ENCODE measurements at regions not wholly inside any gene's neighbourhood (a gene's known extent, or its start where the extent isn't known, plus 50 kb on each side); places are given as distances from the start of the nearest gene placed in this dataset.
A peak's percentile ranks its signal among the peaks of the same experiment; 100 is the strongest.

- TF ChIP-seq, protein P1, sequence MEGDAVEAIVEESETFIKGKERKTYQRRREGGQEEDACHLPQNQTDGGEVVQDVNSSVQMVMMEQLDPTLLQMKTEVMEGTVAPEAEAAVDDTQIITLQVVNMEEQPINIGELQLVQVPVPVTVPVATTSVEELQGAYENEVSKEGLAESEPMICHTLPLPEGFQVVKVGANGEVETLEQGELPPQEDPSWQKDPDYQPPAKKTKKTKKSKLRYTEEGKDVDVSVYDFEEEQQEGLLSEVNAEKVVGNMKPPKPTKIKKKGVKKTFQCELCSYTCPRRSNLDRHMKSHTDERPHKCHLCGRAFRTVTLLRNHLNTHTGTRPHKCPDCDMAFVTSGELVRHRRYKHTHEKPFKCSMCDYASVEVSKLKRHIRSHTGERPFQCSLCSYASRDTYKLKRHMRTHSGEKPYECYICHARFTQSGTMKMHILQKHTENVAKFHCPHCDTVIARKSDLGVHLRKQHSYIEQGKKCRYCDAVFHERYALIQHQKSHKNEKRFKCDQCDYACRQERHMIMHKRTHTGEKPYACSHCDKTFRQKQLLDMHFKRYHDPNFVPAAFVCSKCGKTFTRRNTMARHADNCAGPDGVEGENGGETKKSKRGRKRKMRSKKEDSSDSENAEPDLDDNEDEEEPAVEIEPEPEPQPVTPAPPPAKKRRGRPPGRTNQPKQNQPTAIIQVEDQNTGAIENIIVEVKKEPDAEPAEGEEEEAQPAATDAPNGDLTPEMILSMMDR (IDR thresholded peaks at IDR 0.05; ENCODE audit: low read depth, low read length) = peak; percentile 14
- TF ChIP-seq POLR2A (IDR thresholded peaks at IDR 0.05; ENCODE audit: extremely low read depth, insufficient read length) (no peak), MAX (IDR thresholded peaks at IDR 0.05; ENCODE audit: low read depth, low read length) (no peak), MYC (IDR thresholded peaks at IDR 0.05; ENCODE audit: low read depth, low read length) (no peak)
- DNase-seq (ENCODE audit: low read depth) = no peak
- no peak overlapping the region for H3K4me3 ChIP-seq (ENCODE audit: low read depth, low read length)
Measured at GRCh38 chr1:25068829-25069228, 138.8 kb upstream of the RUNX3 start.

DNA sequence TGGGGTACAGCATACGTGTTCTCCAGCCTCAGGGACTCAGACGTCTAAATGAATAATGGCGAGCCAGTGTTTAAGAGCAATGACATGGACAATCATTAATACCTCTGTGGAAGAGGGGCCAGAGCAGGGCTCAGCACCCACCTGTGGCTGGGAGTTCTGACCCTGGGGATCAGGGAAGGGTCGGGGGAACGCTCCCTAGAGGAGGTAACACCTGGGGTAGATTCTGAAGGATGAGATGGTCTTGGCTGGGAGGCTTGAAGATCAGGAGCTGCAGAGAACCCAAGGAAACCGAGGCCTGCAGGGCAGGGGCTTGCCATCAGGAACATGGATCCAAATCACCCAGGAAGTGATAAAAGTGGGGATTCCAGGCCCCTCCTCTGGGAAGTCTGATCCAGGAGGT, 138.2 kb upstream of the RUNX3 start:
- no peak for TF ChIP-seq MAX (IDR thresholded peaks at IDR 0.05; ENCODE audit: low read depth, low read length)
- TF ChIP-seq, protein P1 (IDR thresholded peaks at IDR 0.05; ENCODE audit: low read depth, low read length) = no peak
- no peak for TF ChIP-seq MYC (IDR thresholded peaks at IDR 0.05; ENCODE audit: low read depth, low read length)
- TF ChIP-seq POLR2A (IDR thresholded peaks at IDR 0.05; ENCODE audit: extremely low read depth, insufficient read length) = no peak
- DNase-seq (ENCODE audit: low read depth) = no peak
- H3K4me3 ChIP-seq (ENCODE audit: low read depth, low read length) = no peak overlapping the region

GRCh38 chr1:25067518-25068251, 137.6 kb upstream of the RUNX3 start:
- H3K4me3 ChIP-seq (ENCODE audit: low read depth, low read length) = no peak overlapping the region
- TF ChIP-seq, protein P1 (IDR thresholded peaks at IDR 0.05; ENCODE audit: low read depth, low read length) = no peak
- TF ChIP-seq POLR2A (IDR thresholded peaks at IDR 0.05; ENCODE audit: extremely low read depth, insufficient read length) (no peak), MYC (IDR thresholded peaks at IDR 0.05; ENCODE audit: low read depth, low read length) (no peak)
- DNase-seq (ENCODE audit: low read depth) = no peak

DNA sequence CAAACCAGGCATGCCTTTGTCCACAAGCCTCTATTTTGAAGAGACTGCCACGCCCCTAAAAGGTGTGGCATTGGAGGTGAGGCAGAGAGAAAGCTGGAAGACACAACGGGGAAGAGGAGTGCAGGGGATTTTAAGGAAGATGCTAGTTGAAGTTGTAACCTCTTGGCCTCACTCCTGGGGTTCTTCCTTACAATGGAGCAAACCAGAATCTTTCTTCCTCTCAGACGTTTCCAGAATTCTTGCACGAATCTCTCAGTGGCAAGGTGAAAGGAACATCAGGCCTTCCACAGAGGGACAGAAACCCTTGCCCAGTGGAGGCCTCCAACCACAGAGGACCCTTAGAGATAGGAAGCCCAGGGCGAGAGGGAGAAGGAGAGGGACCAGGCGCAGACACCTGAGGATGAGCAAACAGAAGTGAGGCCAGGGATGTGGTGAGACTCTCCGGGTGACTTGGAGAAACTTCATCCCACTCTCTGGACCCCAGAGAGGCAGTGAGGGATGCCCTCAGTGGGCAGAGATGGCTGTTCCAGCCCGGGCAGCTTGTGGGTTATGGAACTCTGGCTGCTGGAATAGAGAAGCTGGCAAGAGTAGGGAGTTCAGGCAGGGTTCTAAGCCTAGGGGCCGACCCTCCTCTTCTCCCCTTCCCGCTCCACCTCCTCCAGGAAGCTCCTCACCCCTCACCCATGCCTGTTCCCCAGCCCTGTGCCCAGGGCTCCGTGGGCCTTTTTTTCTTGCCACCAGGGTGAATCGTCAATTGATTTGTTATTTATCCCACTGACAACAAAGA, 136.8 kb upstream of the RUNX3 start:
- no peak overlapping the region for H3K4me3 ChIP-seq (ENCODE audit: low read depth, low read length)
- no peak for TF ChIP-seq MAX (IDR thresholded peaks at IDR 0.05; ENCODE audit: low read depth, low read length)
- no peak for DNase-seq (ENCODE audit: low read depth)

DNA sequence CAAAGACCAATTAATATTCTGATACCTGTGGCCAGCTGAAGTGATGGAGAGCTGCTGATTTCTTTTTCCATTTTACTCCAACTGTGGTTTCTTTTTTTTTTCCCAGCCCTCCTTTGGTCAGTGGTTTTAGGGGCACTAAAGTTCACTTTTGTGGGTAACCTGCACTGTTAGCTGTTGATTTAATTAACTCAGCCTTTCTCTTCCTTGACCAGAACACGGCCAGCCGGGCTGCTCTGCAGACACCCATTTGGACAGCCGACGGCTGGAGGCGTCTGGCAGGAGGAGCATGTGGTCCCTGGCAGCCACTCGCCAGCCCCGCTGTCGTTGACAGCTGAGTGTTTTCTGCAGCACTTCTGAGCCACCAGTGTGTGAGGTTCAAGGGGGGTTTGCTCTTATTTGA, 136.2 kb upstream of the RUNX3 start:
- DNase-seq (ENCODE audit: low read depth) = no peak
- TF ChIP-seq, protein P1 (IDR thresholded peaks at IDR 0.05; ENCODE audit: low read depth, low read length) = no peak
- TF ChIP-seq MAX (IDR thresholded peaks at IDR 0.05; ENCODE audit: low read depth, low read length) (no peak), MYC (IDR thresholded peaks at IDR 0.05; ENCODE audit: low read depth, low read length) (no peak), POLR2A (IDR thresholded peaks at IDR 0.05; ENCODE audit: extremely low read depth, insufficient read length) (no peak)
- no peak overlapping the region for H3K4me3 ChIP-seq (ENCODE audit: low read depth, low read length)

GRCh38 chr1:25065795-25066238, 135.7 kb upstream of the RUNX3 start:
- no peak for DNase-seq (ENCODE audit: low read depth)
- TF ChIP-seq MYC (IDR thresholded peaks at IDR 0.05; ENCODE audit: low read depth, low read length) = no peak
- TF ChIP-seq MAX (IDR thresholded peaks at IDR 0.05; ENCODE audit: low read depth, low read length) = no peak
- TF ChIP-seq POLR2A (IDR thresholded peaks at IDR 0.05; ENCODE audit: extremely low read depth, insufficient read length) = no peak
- TF ChIP-seq, protein P1 (IDR thresholded peaks at IDR 0.05; ENCODE audit: low read depth, low read length) = no peak
- H3K4me3 ChIP-seq (ENCODE audit: low read depth, low read length) = no peak overlapping the region

Data from NB4 (cell line).